GM21390 (cell line): ENCODE measurements at regions not wholly inside any gene's neighbourhood (a gene's known extent, or its start where the extent isn't known, plus 50 kb on each side); places are given as distances from the start of the nearest gene placed in this dataset.

Experiments
- ATAC-seq: cut with Tn5 transposase; IDR thresholded peaks from one replicate; pipeline ENCODE4 v1.9.1; 2021; ENCODE audit not compliant: unreplicated experiment

- ATAC-seq, result no peak
Measured at GRCh38 chr2:5839550-5839949, 147.4 kb downstream of the SOX11 start.

DNA sequence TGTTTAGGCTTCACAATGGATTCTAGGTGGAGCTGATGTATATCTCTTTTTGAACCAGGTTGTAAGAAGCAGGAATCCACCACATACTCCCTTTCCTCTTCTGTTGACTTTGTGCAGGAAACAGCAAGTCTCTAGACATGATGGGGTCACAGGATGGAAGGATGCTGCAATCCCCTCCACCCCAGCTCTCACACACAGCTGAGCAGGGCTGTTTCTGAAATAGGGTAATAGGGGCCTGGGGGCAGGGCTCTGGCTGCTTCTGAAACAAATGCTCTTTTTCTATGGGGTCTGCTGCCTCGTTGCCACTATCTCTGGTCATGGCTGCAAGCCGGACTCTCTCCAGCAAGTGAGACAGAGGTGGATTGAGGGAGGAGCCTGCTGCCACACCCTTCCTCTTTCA, 148.9 kb downstream of the SOX11 start:
- no peak for ATAC-seq

DNA sequence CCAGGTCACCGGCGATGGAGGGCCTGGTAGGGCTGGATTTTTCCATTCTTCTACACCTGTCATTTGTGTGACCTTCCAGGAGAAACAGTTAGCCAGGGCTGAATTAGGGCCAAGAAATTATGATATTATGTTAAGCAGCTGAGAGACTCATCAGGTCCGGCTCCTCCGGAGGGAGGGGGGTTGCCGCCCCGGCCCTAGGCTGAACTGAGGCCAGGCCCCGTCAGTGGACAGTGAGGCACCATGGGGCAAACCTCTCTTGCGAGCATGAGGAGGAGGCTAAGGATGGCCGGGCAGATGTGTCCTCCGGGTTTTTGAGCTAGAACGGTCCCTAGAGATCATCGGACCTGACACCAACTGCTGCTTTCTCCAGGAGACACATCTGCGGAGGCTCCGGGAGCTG, 150.1 kb downstream of the SOX11 start:
- ATAC-seq, result no peak

DNA sequence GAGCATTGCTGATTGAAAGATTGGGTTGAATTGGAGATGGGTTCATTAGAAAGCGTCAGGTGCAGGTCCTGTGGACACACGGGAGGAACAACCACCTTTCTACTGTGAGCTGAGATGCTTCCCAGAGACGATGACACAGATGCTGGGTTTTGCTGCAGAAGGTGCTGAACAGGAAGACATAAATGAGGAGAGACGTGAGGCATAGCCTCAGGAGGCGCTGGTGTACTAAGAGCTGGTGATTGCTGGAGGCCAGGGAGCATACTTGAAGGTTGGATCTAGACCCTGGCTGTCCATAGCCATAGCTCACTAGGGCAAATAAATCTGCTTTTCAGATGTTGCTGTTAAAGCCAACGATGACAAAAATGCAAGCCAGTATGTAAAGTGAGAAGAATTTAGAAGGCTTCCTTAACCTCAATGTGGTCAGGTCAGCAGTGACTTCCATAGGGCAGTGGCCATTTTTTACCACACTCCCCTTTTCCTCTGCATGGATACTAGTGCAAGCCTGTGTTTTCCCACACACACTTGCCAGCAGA, 153.7 kb downstream of the SOX11 start:
- ATAC-seq, result no peak

DNA sequence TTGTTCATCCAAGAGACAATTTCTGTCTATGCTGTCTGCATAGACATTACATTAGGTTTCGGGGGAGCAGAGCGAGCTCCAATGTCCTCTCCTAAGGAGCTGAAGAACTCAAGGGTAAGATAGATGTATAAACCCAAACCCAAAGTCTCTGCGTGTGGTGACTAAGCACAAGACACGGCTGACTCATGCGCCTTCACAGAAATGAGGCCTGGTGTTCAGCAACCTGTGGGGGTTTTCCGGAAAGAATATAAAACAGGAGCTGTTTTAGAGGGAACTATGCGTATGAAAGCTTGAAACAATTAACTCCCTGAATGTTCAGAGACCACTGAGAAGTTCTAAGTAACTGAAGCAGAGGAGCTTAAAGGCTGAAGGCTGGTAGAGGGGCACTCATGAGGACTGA, 154.7 kb downstream of the SOX11 start:
- ATAC-seq, result no peak

- ATAC-seq, result no peak
Measured at GRCh38 chr2:5849562-5849961, 157.4 kb downstream of the SOX11 start.

DNA sequence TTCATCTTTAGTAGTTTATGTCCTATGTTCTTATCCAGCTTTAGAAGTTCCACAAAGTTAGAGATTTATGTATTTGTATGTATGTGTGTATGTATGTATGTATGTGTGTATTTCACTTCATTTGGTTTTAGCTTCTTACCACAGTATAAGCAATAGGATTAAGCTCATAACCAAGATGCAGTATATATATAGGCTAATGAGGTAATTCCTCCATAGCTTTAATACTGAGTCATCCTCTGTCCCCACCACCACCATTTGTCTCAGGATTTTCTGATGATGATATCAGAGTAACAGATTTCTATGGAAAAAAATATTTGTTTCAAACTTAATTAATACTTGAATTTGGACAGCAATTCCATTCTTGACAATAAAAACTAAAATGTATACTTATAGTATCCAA, 159.2 kb downstream of the SOX11 start:
- no peak for ATAC-seq

DNA sequence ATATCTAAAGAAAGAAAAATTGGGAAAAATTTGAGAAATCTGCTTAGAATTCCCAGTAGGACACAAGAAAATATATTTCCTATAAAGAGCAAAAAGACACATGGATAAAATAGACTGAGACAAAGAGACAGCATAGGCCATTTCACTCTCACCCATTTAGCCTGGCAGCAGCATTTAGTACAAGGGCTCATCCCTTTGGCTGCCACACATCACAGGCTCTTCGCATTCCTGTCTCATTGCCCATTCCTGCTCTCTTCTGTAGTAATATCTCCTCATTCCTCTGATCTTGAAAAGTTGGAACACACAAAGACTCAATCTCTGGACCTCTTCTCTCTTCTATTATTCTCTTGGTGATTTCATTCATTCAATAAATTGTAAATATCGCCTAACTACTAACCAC, 162.6 kb downstream of the SOX11 start:
- ATAC-seq, result no peak

GRCh38 chr2:5867056-5867455, 174.9 kb downstream of the SOX11 start:
- ATAC-seq, result no peak

DNA sequence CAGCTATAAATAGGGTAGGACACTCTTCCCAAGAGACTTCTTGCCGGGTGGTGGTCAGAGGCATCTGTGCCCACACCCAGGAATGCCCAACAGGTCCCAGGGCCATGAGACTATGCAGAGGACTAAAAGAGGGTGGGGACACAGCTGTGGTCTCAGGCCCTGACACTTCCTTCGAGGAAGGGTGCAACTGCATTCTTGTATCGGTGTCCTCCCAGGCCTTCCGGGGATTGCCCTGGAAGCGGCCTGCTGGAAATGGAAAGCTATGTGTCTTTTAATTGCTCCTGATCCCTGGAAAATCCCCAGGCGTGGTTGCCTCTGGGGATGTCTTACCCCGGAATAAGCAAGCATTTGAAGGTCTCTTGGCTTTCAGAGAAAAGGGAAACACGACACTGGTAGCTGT, 176.7 kb downstream of the SOX11 start:
- no peak for ATAC-seq

DNA sequence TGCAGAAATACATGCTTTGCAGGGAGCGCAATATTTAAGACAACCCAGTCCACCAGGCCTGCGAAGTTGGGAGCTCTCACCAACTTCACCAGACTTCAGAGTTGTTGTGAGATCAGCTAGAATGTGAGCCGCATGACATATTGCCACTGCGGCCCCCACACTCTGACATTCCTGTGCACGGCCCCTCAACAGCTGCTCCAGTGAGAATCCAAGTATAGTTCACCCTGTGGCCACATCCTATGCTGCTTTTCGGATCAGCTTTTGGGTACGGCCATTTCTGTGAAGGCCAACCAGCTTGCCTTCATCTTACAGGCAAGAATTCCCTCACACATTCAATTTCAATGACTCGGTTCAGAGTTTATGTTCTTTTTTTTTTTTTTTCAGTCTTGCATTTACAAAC, 177.8 kb downstream of the SOX11 start:
- ATAC-seq, result no peak

DNA sequence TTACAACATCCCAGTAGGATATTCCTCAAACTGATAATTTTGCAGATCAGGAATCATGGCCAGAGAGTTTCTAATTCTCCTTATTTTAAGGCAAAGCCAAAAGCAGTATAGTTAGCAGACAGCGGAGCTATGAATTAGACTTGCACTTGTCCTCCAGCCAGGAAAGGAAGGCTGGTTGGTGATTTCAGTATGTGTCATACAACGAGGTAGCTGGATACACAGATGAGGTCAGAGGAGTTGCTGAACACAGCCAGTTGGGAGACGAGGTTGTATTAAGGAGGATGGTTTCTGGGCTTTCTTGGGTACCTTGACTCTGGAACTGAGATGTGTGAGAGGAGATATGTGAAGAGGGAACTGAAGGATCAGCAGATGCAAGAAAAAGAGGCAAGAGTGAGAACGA, 185.2 kb downstream of the SOX11 start:
- ATAC-seq, result no peak

- no peak for ATAC-seq
Measured at GRCh38 chr2:5885451-5886173, 193.4 kb downstream of the SOX11 start.

DNA sequence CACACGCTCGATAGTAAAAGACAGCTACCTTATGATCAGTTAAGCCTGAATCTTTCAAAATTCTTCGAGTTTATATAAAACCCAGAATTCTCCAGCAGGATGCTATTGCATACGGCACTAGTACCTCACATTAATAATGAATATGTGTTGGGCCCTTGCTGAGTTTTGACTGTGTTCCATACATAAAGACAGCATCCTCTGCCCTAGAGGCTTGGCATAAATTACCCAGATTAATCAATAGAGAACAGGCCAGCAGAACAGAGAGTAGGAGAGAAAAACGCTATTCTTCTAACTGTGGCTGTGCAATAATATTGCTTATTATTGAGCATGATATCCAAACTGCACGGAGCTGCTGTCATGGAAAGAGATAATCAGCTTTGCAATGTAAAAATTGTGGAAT, 194.3 kb downstream of the SOX11 start:
- ATAC-seq, result no peak

DNA sequence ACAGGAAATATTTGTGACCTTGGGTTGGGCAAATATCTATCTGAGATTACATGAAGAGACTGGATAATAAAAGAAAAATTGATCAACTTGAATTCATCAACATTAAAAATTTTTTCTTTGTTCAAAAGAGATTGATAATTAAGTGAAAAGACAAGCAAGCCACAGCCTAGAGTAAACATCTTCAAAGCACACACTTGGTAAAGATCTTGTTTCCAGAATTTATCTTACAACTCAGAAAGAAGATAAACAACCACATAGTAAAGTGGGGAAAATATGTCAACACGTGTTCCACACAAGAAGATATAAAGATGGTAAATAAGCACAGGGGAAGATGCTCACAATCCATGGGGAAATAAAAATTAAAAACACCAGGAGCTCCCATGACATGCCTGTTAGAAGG, 195.9 kb downstream of the SOX11 start:
- ATAC-seq, result no peak

- no peak for ATAC-seq
Measured at GRCh38 chr2:5889519-5889918, 197.3 kb downstream of the SOX11 start.

DNA sequence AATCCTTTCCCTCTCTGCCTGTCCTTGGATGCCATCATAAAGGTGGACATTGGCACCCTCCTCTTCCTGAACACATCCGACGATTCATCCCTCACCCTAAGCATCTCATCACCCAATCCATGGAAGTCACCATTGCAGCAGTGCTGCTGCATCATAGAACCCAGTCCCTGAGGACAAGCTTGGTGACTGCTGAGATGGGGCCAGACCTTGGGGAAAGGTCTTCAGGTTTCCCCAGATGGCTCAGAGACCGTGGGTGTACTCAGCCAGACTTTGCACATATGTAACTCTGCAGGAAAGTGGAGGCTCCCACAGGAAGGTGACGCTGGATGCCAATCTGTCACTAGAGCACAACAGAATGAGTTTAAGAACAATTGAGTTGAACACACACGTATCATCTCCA, 202.2 kb downstream of the SOX11 start:
- ATAC-seq, result no peak

DNA sequence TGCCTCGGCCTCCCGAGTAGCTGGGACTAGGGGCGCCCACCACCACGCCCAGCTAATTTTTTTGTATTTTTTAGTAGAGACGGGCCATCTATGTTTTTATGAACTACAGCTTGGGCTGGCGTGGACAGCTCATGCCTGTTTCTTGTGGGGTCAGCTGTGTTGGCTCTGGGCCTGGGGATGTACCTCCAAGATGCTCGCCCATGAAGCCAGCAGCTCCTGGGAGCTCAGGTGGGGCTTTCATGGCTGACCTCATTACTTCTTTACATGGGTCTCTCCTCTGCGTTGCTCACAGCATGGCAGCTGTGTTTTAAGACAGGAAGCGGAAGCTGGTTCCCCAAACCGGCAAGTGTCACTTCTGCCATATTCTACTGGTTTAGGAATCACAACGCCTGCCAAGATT, 203.1 kb downstream of the SOX11 start:
- no peak for ATAC-seq

DNA sequence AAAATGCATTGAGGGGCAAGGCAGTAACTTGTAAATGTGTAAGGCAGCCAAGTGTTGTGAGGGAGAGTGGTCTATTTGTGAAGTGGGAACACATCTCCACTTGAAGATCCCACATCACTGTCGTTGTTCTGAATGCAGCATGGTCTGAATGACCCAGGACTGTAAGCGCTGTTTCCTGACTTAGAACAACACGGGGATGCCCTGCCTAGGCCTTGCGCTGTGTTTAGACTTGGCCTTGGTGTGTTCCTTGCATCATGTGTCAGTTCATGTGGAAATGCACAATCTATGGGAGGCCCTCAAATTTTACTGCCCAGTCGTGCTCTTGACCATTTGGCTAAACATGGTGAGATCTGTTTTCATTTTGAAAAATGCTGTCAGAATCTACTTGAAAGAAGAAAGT, 205.1 kb downstream of the SOX11 start:
- no peak for ATAC-seq

- no peak for ATAC-seq
Measured at GRCh38 chr2:5898667-5899066, 206.5 kb downstream of the SOX11 start.

DNA sequence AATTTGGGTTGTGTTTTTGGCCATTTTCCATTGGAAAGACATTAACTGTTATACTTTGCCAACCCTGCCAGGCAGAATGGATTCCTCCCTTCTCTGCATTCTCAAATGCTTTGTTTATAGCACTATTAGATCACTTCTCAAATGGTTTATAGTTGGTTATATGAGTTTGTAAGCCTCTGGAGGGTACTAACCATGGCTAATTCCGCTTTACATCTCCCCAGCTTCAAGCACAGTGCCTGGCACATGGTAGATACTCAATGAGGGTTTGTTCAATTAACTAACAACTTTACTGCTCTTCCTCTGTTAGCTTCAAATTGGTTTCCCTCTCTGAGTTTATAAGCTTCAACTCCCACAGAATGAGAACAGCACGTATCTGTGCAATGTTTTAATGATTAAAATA, 213.5 kb downstream of the SOX11 start:
- no peak for ATAC-seq

- ATAC-seq, result no peak
Measured at GRCh38 chr2:5908071-5908470, 215.9 kb downstream of the SOX11 start.

- ATAC-seq, result no peak
Measured at GRCh38 chr2:5911718-5912117, 219.5 kb downstream of the SOX11 start.
